HG02973 (cell line): ENCODE measurements at regions not wholly inside any gene's neighbourhood (a gene's known extent, or its start where the extent isn't known, plus 50 kb on each side); places are given as distances from the start of the nearest gene placed in this dataset.
A peak's percentile ranks its signal among the peaks of the same experiment; 100 is the strongest.

Source experiments
- ATAC-seq: cut with Tn5 transposase; IDR thresholded peaks from one replicate; pipeline ENCODE4 v1.9.1; 2021; ENCODE audit warnings: moderate library complexity; ENCODE audit not compliant: unreplicated experiment

GRCh38 chr1:194233069-194233468 is 1046.7 kb upstream of the B3GALT2 start:
- no peak for ATAC-seq

GRCh38 chr1:194230351-194231144 is 1044.1 kb upstream of the B3GALT2 start:
- ATAC-seq, result no peak

GRCh38 chr1:194228427-194228826 is 1042.0 kb upstream of the B3GALT2 start:
- no peak for ATAC-seq

GRCh38 chr1:194227161-194227560 is 1040.7 kb upstream of the B3GALT2 start:
- no peak for ATAC-seq

GRCh38 chr1:194225821-194226220 is 1039.4 kb upstream of the B3GALT2 start:
- peak; percentile 92 for ATAC-seq

DNA sequence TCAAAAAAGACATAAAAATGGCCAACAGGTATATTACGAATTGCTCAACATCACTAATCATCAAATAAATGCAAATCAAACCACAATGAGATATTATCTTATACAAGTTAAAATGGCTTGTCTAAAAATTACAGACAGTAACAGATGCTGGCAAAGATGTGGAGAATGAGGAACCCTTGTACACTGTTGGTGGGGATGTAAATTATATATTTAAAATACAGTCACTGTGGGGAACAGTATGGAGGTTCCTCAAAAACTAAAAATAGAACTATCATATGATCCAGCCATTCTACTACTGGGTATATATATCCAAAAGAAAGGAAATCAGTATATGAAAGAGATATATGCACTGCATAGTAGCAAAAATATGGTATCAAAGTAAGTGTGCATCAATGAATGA is 1037.2 kb upstream of the B3GALT2 start:
- ATAC-seq, result no peak

DNA sequence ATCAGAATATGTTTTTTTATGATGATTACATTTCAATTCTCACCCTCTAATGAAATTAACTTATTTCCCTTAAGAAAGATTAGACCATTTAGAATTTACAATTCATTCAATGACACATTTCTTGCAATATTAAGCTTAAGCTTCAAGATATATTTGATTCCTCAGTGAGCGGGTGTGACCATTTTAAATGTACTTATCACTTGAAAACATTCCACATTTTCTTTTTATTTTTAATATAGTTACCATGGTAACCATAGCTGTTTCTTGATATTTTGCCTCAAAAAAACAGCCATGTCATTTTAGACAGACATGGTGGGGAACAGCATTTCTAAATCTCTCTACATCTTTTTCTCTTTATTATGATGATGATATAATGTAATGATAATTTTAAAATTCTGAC is 1029.0 kb upstream of the B3GALT2 start:
- no peak for ATAC-seq

GRCh38 chr1:194214735-194215134 is 1028.3 kb upstream of the B3GALT2 start:
- ATAC-seq, result no peak

GRCh38 chr1:194209920-194210319 is 1023.5 kb upstream of the B3GALT2 start:
- ATAC-seq, result no peak

- no peak for ATAC-seq
These were observed 1022.3 kb upstream of the B3GALT2 start for GRCh38 chr1:194208674-194209073.

GRCh38 chr1:194196562-194196961 is 1010.1 kb upstream of the B3GALT2 start:
- no peak for ATAC-seq

- no peak for ATAC-seq
These were observed 1008.3 kb upstream of the B3GALT2 start for GRCh38 chr1:194194724-194195123.

DNA sequence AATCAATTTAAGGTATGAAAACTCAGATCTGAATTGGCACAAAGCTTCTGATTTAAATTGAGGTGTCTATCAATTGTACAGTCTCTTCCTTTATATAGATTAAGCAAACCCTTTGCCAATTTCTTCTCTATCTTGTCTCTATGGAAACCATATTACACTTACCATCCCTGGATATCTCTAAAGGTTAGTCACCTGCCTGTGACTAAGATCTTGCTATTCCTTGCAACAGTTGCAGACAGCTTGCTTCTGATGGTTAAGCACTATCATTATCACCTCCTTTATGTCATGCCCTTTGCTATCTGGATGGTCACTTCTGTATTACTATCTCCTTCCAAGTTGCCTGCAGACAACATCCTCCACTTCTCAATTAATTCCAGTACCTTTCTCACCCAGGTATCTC is 998.6 kb upstream of the B3GALT2 start:
- ATAC-seq, result no peak

DNA sequence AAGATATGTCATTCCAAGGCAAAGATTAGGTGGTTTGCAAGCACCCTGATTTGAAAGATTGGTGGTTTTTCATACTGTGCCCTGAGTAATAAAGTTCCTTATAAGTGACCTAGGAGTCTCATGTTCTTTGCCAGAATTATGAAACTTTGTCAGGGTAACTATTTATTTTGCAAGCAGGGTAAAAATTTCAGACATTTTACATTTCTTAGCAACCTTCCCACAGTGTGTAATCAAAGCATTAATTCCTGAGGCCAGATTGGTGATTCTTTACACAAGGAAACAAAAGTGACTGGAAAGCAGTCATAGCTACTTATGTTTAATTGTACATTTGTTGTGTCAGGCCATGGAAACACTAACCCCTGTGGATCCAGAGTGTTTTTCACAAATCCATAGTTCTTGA is 998.0 kb upstream of the B3GALT2 start:
- ATAC-seq, result no peak

DNA sequence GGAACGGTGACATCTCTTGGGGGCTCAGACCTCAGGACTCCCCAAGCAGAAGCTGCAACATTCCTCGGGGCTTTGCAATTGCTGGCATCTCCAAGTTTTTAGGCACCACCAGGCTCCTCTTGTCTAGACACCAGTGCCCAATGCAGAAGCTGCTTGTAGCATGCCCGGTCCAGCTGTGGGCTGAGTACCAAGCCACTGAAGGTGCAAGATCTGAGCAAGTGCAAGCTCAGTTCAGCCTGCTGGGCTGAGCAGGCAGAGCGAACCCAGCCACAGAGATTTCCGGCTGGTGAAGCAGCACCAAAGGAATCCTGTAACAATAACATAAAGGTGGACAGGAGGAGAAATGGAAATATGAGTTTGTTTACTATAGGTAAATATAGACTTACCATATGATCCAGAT is 995.4 kb upstream of the B3GALT2 start:
- no peak for ATAC-seq

DNA sequence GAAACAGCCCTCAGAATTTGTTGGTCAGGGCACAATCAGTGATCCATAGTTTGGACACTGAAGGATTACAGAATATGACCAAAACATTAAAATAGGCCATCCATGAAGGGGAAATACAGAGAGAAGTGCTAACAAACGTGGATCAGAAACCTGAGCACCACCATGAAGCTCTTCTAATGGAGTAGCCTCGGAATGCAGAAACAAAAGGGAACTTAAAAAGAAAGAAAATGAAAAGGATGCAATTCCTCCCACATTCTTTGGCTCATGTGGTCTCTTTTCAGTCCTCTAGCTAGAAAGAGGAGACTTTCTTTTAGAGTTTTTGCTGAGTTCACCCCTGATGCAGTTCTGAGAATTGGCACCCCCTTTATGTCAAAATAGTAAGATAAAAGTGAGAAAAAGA is 989.8 kb upstream of the B3GALT2 start:
- no peak for ATAC-seq

DNA sequence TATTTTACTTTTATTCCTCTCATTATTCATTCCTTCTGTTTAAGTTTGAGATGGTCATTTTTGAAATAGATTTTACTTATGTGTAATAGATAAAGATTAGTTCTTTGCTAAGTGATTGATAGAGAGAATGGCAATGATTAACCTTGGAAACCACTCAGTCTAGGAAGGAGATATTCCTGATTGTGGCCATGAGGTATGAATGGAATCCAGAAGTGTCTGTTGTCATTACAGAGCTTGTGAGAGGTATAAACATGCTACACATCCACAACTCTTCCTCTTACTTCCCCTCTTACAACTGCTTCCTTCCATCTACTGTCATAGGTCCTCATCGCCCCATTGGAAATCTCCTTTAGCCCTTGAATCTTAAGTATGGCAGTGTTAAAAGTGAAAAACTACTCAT is 988.8 kb upstream of the B3GALT2 start:
- no peak for ATAC-seq

DNA sequence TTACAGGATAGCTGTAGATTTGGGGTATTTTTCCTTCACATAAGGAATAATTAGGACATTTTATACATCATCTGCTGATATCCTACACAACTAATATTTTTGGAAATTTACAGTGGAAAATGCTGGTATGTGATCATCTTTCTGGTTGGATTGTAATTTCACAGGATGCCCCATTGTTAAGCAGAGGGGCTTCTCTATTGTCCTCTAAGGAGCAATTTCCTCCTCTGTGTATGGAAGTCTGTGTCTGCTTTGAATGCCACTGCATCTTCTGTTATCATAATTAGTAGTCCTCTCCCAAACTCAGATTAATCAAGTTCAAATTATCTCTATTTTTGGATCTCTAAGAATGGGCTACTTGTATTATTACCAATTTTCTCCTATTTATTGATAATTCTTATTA is 988.1 kb upstream of the B3GALT2 start:
- no peak for ATAC-seq

- ATAC-seq, result no peak
These were observed 985.2 kb upstream of the B3GALT2 start for GRCh38 chr1:194171596-194171995.

- ATAC-seq, result no peak
These were observed 981.7 kb upstream of the B3GALT2 start for GRCh38 chr1:194167956-194168640.

GRCh38 chr1:194164755-194165154 is 978.3 kb upstream of the B3GALT2 start:
- ATAC-seq, result no peak

GRCh38 chr1:194161591-194161990 is 975.2 kb upstream of the B3GALT2 start:
- no peak for ATAC-seq

GRCh38 chr1:194159941-194160340 is 973.5 kb upstream of the B3GALT2 start:
- no peak for ATAC-seq
